ENCODE measurements at regions not wholly inside any gene's neighbourhood (a gene's known extent, or its start where the extent isn't known, plus 50 kb on each side); places are given as distances from the start of the nearest gene placed in this dataset.

DNA sequence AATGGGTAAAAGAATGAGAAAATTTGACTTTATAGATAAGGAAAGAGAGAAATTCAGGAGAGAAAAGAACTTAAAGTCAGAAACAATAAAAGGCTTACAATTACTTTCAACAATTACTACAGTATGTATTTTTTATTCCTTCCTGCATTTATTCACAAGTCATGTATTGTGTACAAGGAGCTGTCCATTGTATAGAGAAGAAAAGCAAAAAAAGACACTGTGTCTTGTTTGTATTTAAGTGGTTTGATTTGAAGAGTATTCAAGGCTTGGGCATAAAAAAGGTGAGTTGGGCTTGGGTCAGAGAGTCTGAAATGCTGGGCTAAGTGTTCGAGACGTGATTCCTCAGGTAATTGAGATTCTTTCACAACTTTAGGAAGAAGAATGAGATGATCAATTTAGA, 394.2 kb upstream of the ROBO2 start (continued):
- TF ChIP-seq, protein P1, sequence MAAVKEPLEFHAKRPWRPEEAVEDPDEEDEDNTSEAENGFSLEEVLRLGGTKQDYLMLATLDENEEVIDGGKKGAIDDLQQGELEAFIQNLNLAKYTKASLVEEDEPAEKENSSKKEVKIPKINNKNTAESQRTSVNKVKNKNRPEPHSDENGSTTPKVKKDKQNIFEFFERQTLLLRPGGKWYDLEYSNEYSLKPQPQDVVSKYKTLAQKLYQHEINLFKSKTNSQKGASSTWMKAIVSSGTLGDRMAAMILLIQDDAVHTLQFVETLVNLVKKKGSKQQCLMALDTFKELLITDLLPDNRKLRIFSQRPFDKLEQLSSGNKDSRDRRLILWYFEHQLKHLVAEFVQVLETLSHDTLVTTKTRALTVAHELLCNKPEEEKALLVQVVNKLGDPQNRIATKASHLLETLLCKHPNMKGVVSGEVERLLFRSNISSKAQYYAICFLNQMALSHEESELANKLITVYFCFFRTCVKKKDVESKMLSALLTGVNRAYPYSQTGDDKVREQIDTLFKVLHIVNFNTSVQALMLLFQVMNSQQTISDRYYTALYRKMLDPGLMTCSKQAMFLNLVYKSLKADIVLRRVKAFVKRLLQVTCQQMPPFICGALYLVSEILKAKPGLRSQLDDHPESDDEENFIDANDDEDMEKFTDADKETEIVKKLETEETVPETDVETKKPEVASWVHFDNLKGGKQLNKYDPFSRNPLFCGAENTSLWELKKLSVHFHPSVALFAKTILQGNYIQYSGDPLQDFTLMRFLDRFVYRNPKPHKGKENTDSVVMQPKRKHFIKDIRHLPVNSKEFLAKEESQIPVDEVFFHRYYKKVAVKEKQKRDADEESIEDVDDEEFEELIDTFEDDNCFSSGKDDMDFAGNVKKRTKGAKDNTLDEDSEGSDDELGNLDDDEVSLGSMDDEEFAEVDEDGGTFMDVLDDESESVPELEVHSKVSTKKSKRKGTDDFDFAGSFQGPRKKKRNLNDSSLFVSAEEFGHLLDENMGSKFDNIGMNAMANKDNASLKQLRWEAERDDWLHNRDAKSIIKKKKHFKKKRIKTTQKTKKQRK (IDR thresholded peaks at IDR 0.05; ENCODE audit: low read depth, low read length), result no peak
- TF ChIP-seq NR2C2 (IDR thresholded peaks at IDR 0.05; ENCODE audit: borderline replicate concordance, control insufficient read depth, insufficient read length, low read depth), result no peak

- Histone ChIP-seq H4K20me1 (ENCODE audit: control insufficient read depth, insufficient read depth) (no peaks in the 10 kb centered on the region), H3K9me3 (replicated peaks; ENCODE audit: control insufficient read depth, insufficient read depth, low read length) (no peaks in the 10 kb centered on the region), H3K27me3 (replicated peaks in 1 of 2; ENCODE audit: control insufficient read depth in 2 of 2, insufficient read depth in 2 of 2, low read length in 1 of 2) (no peaks in the 10 kb centered on the region), H3K9ac (ENCODE audit: control insufficient read depth, insufficient read depth, low read length) (no peak overlapping the region), H3K79me2 (ENCODE audit: control insufficient read depth, insufficient read depth, low read length) (no peaks in the 10 kb centered on the region), H3K27ac (ENCODE audit: control insufficient read depth, insufficient read depth) (no peak overlapping the region), H3K4me3 (no peak overlapping the region), H3K36me3 (ENCODE audit: control insufficient read depth in 2 of 2, insufficient read depth in 2 of 2, low read length in 1 of 2) (no peaks in the 10 kb centered on the region), H2AFZ (ENCODE audit: control insufficient read depth, low read depth, low read length) (no peak overlapping the region), H3K4me1 (ENCODE audit: control insufficient read depth, insufficient read depth, low read length) (no peaks in the 10 kb centered on the region), H3K4me2 (ENCODE audit: control insufficient read depth, insufficient read depth) (no peak overlapping the region)
- ATAC-seq, result no peak
- FAIRE-seq, result no peak
- CTCF ChIA-PET, result interaction anchor here (1.2 kb wide), 1 partner anchor 20 kb away, joined by 3 read pairs; no protein-coding TSS in a partner anchor
- in situ Hi-C loops (cut with MboI), result no loop called here
- BruUV-seq (replicated peaks), result no TSS peak
- TF ChIP-seq CTCF (IDR thresholded peaks at IDR 0.05 in 2 of 3, conservative IDR thresholded peaks at IDR 0.05 in 1 of 3; ENCODE audit: control insufficient read depth in 2 of 3, extremely low read depth in 1 of 3, insufficient read depth in 1 of 3, low read depth in 3 of 3, low read length in 3 of 3) (0 out of 6 replicates have a peak, but pooled peaks of 1 of the 3 experiments have one; percentile 8), NRF1 (conservative IDR thresholded peaks at IDR 0.05; ENCODE audit: low read depth, low read length) (no peak), SKIL (IDR thresholded peaks at IDR 0.05; ENCODE audit: low read depth, poor library complexity, severe bottlenecking) (no peak)
- RAD21 ChIA-PET (ENCODE audit: unreplicated experiment), result no interaction called here
- intact Hi-C loops (cut with micrococcal nuclease; ENCODE audit: unreplicated experiment), result no loop called here
- WGBS (ENCODE audit: insufficient coverage, insufficient replicate concordance, low lambda C conversion rate, missing lambda C conversion rate), result 41% methylated on average over 13 of the region's 13 CpGs
- no peak for DNase-seq (ENCODE audit: low read depth, low spot score)
- SMC1A ChIA-PET (ENCODE audit: uncharacterized antibody, unreplicated experiment), result no interaction called here
- POLR2A ChIA-PET, result no interaction called here
These were observed 392.9 kb upstream of the ROBO2 start for GRCh38 chr3:76646921-76647562.
